ENCODE measurements at regions not wholly inside any gene's neighbourhood (a gene's known extent, or its start where the extent isn't known, plus 50 kb on each side); places are given as distances from the start of the nearest gene placed in this dataset.

- WGBS (ENCODE audit: missing lambda C conversion rate): 65% methylated on average over 9 of the region's 9 CpGs
- ChIA-PET CTCF (interaction anchor here (0.6 to 1.5 kb wide), 4 partner anchors 11 to 1441 kb away, joined by 3 to 5 read pairs (median 4); no protein-coding TSS in a partner anchor), POLR2A (no interaction called here)
- Histone ChIP-seq H3K4me3 (no peak overlapping the region), H3K9me3 (no peaks in the 10 kb centered on the region), H3K27ac (peak overlapping the region; percentile 23 to 72; a peak in 2 of 6 replicates), H3K4me2 (peak overlapping the region; percentile 61; the same call in 2 of the 3 replicates), H3K4me1 (peaks cover 29% of the 10 kb centered on the region)
- FAIRE-seq: no peak
- ATAC-seq: no peak
- no peak for DNase-seq (ENCODE audit: low read depth in 1 of 2, low spot score in 1 of 2)
- TF ChIP-seq EHMT2 (IDR thresholded peaks at IDR 0.05; ENCODE audit: low read depth) (no peak), POLR2A (IDR thresholded peaks at IDR 0.05; ENCODE audit: low read length) (no peak), SREBF2 (IDR thresholded peaks at IDR 0.05) (no peak), PBX3 (IDR thresholded peaks at IDR 0.05) (no peak), TP53 (CRISPR knock-in tag; IDR thresholded peaks at IDR 0.05) (no peak), RAD21 (conservative IDR thresholded peaks at IDR 0.05 in 1 of 2, IDR thresholded peaks at IDR 0.05 in 1 of 2) (no peak), NPAS2 (CRISPR knock-in tag; IDR thresholded peaks at IDR 0.05; ENCODE audit: borderline replicate concordance) (no peak), SMC3 (IDR thresholded peaks at IDR 0.05) (no peak), MAZ (IDR thresholded peaks at IDR 0.05; ENCODE audit: borderline replicate concordance, low read depth, low read length) (no peak), MAFK (IDR thresholded peaks at IDR 0.05; ENCODE audit: partially characterized antibody) (no peak), NFE2L2 (conservative IDR thresholded peaks at IDR 0.05; ENCODE audit: low read length) (no peak), FOSL2 (IDR thresholded peaks at IDR 0.05) (no peak), FOSL2 (CRISPR knock-in tag; IDR thresholded peaks at IDR 0.05) (no peak), RNF2 (IDR thresholded peaks at IDR 0.05; ENCODE audit: borderline replicate concordance, low read depth) (no peak)
These were observed 738.1 kb upstream of the TBX3 start for GRCh38 chr12:115421796-115422709.

GRCh38 chr12:115421350-115421749 is 737.4 kb upstream of the TBX3 start:
- H3K4me2 ChIP-seq: no peak overlapping the region
- ChIA-PET CTCF (interaction anchor here (0.6 to 1.5 kb wide), 6 partner anchors 11 to 1441 kb away, joined by 3 to 5 read pairs (median 3); no protein-coding TSS in a partner anchor), POLR2A (no interaction called here)
- TF ChIP-seq EHF (CRISPR knock-in tag; IDR thresholded peaks at IDR 0.05): no peak
- no peak for TF ChIP-seq ZSCAN20 (CRISPR knock-in tag; IDR thresholded peaks at IDR 0.05)
- TF ChIP-seq BCL3 (IDR thresholded peaks at IDR 0.05): no peak
- TF ChIP-seq FOSL2 (IDR thresholded peaks at IDR 0.05): no peak
- TF ChIP-seq FOSL2 (CRISPR knock-in tag; IDR thresholded peaks at IDR 0.05): no peak
- no peak for TF ChIP-seq RAD21 (conservative IDR thresholded peaks at IDR 0.05 in 1 of 2, IDR thresholded peaks at IDR 0.05 in 1 of 2)
- no peak for TF ChIP-seq USF2 (IDR thresholded peaks at IDR 0.05)
- TF ChIP-seq MAX (IDR thresholded peaks at IDR 0.05): no peak
- TF ChIP-seq MAZ (IDR thresholded peaks at IDR 0.05; ENCODE audit: borderline replicate concordance, low read depth, low read length): no peak
- no peak for TF ChIP-seq POLR2A (IDR thresholded peaks at IDR 0.05; ENCODE audit: low read length)
- no peak for TF ChIP-seq MAFK (IDR thresholded peaks at IDR 0.05; ENCODE audit: partially characterized antibody)
- TF ChIP-seq HES2 (IDR thresholded peaks at IDR 0.05): no peak
- no peak for TF ChIP-seq RARB (CRISPR knock-in tag; IDR thresholded peaks at IDR 0.05)
- no peak for FAIRE-seq
- DNase-seq (ENCODE audit: low read depth in 1 of 2, low spot score in 1 of 2): no peak
- H3K27ac ChIP-seq: no peak overlapping the region
- peaks cover 29% of the 10 kb centered on the region for H3K4me1 ChIP-seq
- WGBS (ENCODE audit: missing lambda C conversion rate): 84% methylated on average over 1 of the region's 1 CpG
- H3K4me3 ChIP-seq: no peak overlapping the region
- no peaks in the 10 kb centered on the region for H3K9me3 ChIP-seq
- no peak for ATAC-seq

All from A549 (cell line).